HEK293 (cell line): ENCODE measurements at regions not wholly inside any gene's neighbourhood (a gene's known extent, or its start where the extent isn't known, plus 50 kb on each side); places are given as distances from the start of the nearest gene placed in this dataset.

Source experiments
- CTCF ChIA-PET: fragments of 350-600 bp; formaldehyde crosslinking; extraction: SDS; loops from one replicate; lab custom pipeline; 2021; ENCODE audit warnings: antibody characterized with exemption; lab: Yijun Ruan, JAX
- POLR2A ChIA-PET: fragments of 300-600 bp; formaldehyde crosslinking; extraction: SDS; loops from one replicate; lab custom pipeline; 2020; ENCODE audit warnings: antibody characterized with exemption, inconsistent platforms; lab: Yijun Ruan, JAX
- H3K27ac ChIP-seq: fragments of 200-500 bp; sonication (Bioruptor generic); 2 replicates; pipeline ENCODE4 v1.5.1; 2014; ENCODE audit warnings: low read depth, low read length, control low read depth, inconsistent platforms; ENCODE audit errors: extremely low read depth
- H3K36me3 ChIP-seq, 2 experiments: fragments of 200-500 bp in 1 of 2; sonication (Bioruptor generic) in 1 of 2; 1 replicate in 1 of 2; 2 replicates in 1 of 2; pipeline ENCODE4 v1.5.1; 2014 to 2017; ENCODE audit warnings: inconsistent platforms in 2 of 2, low read length in 2 of 2; ENCODE audit not compliant: control insufficient read depth in 2 of 2, insufficient read depth in 1 of 2
- H3K4me1 ChIP-seq: fragments of 200-500 bp; sonication (Bioruptor generic); 2 replicates; pipeline ENCODE4 v1.5.1; 2014; ENCODE audit warnings: mild to moderate bottlenecking, low read length, inconsistent platforms; ENCODE audit not compliant: control insufficient read depth, insufficient read depth
- H3K4me3 ChIP-seq: 2 replicates; pipeline ENCODE4 v1.5.1; 2011; ENCODE audit warnings: low read depth, mild to moderate bottlenecking, control low read depth, low read length, moderate library complexity
- H3K9me3 ChIP-seq: fragments of 200-500 bp; sonication (Bioruptor generic); 2 replicates; pipeline ENCODE4 v1.5.1; 2014; ENCODE audit warnings: low read depth, low read length, inconsistent platforms; ENCODE audit not compliant: control insufficient read depth, insufficient read depth
- GFI1B ChIP-seq: fragments of 450-650 bp; formaldehyde crosslinking; IDR thresholded peaks from 2 replicates; pipeline ENCODE4 v1.5.1; 2016; ENCODE audit warnings: missing biosample characterization, missing genetic modification characterization
- KLF10 ChIP-seq: fragments of 450-650 bp; IDR thresholded peaks from 2 replicates; pipeline ENCODE4 v1.5.1; 2018; ENCODE audit warnings: missing biosample characterization, mild to moderate bottlenecking, missing genetic modification characterization
- OVOL3 ChIP-seq: fragments of 450-650 bp; formaldehyde crosslinking; IDR thresholded peaks from 2 replicates; pipeline ENCODE4 v1.5.1; 2016; ENCODE audit warnings: missing biosample characterization, missing genetic modification characterization
- YY1 ChIP-seq: fragments of 450-650 bp; formaldehyde crosslinking; IDR thresholded peaks from 2 replicates; pipeline ENCODE4 v1.5.1; 2018; ENCODE audit warnings: missing biosample characterization, missing genetic modification characterization
- ZNF133 ChIP-seq: fragments of 450-650 bp; formaldehyde crosslinking; IDR thresholded peaks from 2 replicates; pipeline ENCODE4 v1.5.1; 2016; ENCODE audit warnings: missing biosample characterization, missing genetic modification characterization
- ZNF155 ChIP-seq: fragments of 450-650 bp; formaldehyde crosslinking; IDR thresholded peaks from 2 replicates; pipeline ENCODE4 v1.5.1; 2016; ENCODE audit warnings: missing biosample characterization, missing genetic modification characterization
- ZNF202 ChIP-seq: fragments of 450-650 bp; formaldehyde crosslinking; IDR thresholded peaks from 2 replicates; pipeline ENCODE4 v1.5.1; 2016; ENCODE audit warnings: missing biosample characterization, missing genetic modification characterization, borderline replicate concordance
- ZNF274 ChIP-seq, 2 experiments: fragments of 200-500 bp in 1 of 2; fragments of 450-650 bp in 1 of 2; sonication (Bioruptor generic) in 1 of 2; formaldehyde crosslinking in 1 of 2; IDR thresholded peaks; 2 replicates each; pipeline versions ENCODE4 v1.5.1 to v1.6.1; 2014 to 2016; ENCODE audit warnings: borderline replicate concordance in 1 of 2, inconsistent platforms in 1 of 2, low read length in 1 of 2, missing biosample characterization in 1 of 2, missing genetic modification characterization in 1 of 2
- ZNF311 ChIP-seq: fragments of 450-650 bp; formaldehyde crosslinking; IDR thresholded peaks from 2 replicates; pipeline ENCODE4 v1.5.1; 2017; ENCODE audit warnings: missing biosample characterization, missing genetic modification characterization, borderline replicate concordance
- ZNF561 ChIP-seq: fragments of 450-650 bp; IDR thresholded peaks from 2 replicates; pipeline ENCODE4 v1.5.1; 2018; ENCODE audit warnings: missing biosample characterization, missing genetic modification characterization, borderline replicate concordance
- ZNF600 ChIP-seq: fragments of 450-650 bp; formaldehyde crosslinking; IDR thresholded peaks from 2 replicates; pipeline ENCODE4 v1.5.1; 2016; ENCODE audit warnings: missing biosample characterization, missing genetic modification characterization
- ZNF610 ChIP-seq: fragments of 450-650 bp; formaldehyde crosslinking; IDR thresholded peaks from 2 replicates; pipeline ENCODE4 v1.5.1; 2016; ENCODE audit warnings: missing biosample characterization, missing genetic modification characterization, borderline replicate concordance
- ZNF623 ChIP-seq: fragments of 450-650 bp; formaldehyde crosslinking; IDR thresholded peaks from 2 replicates; pipeline ENCODE4 v1.5.1; 2016; ENCODE audit warnings: missing biosample characterization, missing genetic modification characterization
- ZNF830 ChIP-seq: fragments of 450-650 bp; IDR thresholded peaks from 2 replicates; pipeline ENCODE4 v1.5.0; 2018; ENCODE audit warnings: missing biosample characterization, missing genetic modification characterization, low read depth, mild to moderate bottlenecking, moderate library complexity
- TF ChIP-seq, protein P1 (sequence below): fragments of 450-650 bp; formaldehyde crosslinking; IDR thresholded peaks from 2 replicates; pipeline ENCODE4 v1.5.1; 2016; ENCODE audit warnings: missing biosample characterization, missing genetic modification characterization, low read depth
- TF ChIP-seq, protein P2 (sequence below): fragments of 450-650 bp; IDR thresholded peaks from 2 replicates; pipeline ENCODE4 v1.5.1; 2018; ENCODE audit warnings: missing biosample characterization, mild to moderate bottlenecking, missing genetic modification characterization
- TF ChIP-seq, protein P3 (sequence below): fragments of 450-650 bp; formaldehyde crosslinking; IDR thresholded peaks from 2 replicates; pipeline ENCODE4 v1.5.1; 2016; ENCODE audit warnings: missing biosample characterization, missing genetic modification characterization

DNA sequence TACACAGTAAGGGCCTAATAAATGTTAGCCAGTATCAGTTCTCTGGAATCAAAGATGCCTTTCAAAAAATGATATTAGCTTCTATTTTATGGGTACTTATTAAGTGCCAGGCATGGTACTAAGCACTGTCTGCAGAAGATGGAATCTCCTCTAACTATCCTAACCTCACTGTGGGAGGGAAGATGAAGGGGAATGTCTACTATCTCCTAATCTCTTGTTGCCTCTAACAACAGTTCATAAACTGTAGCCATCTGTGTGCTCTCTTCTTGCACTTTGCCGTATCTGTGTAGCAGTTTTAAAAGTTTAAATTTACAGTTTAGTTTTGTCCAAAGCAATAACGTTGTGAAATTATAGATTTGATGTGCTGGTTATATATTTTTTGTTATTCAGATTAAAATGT is 99.6 kb upstream of the CCDC112 start:
- H3K36me3 ChIP-seq: no peaks in the 10 kb centered on the region
- ChIA-PET CTCF (interaction anchor here (0.7 kb wide), 1 partner anchor 272 kb away, joined by 3 read pairs; no protein-coding TSS in a partner anchor), POLR2A (no interaction called here)
- no peak overlapping the region for H3K4me3 ChIP-seq
- no peak for TF ChIP-seq ZNF155 (tag by site-specific recombination)
- TF ChIP-seq KLF10 (tag by site-specific recombination): no peak
- no peak for TF ChIP-seq ZNF830 (tag by site-specific recombination)
- TF ChIP-seq, protein P1, sequence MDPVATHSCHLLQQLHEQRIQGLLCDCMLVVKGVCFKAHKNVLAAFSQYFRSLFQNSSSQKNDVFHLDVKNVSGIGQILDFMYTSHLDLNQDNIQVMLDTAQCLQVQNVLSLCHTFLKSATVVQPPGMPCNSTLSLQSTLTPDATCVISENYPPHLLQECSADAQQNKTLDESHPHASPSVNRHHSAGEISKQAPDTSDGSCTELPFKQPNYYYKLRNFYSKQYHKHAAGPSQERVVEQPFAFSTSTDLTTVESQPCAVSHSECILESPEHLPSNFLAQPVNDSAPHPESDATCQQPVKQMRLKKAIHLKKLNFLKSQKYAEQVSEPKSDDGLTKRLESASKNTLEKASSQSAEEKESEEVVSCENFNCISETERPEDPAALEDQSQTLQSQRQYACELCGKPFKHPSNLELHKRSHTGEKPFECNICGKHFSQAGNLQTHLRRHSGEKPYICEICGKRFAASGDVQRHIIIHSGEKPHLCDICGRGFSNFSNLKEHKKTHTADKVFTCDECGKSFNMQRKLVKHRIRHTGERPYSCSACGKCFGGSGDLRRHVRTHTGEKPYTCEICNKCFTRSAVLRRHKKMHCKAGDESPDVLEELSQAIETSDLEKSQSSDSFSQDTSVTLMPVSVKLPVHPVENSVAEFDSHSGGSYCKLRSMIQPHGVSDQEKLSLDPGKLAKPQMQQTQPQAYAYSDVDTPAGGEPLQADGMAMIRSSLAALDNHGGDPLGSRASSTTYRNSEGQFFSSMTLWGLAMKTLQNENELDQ (tag by site-specific recombination): no peak
- no peak for TF ChIP-seq ZNF274 (IDR thresholded peaks at IDR 0.05; ENCODE audit: low read length)
- no peak for TF ChIP-seq ZNF274 (tag by site-specific recombination; IDR thresholded peaks at IDR 0.05; ENCODE audit: borderline replicate concordance)
- TF ChIP-seq, protein P2, sequence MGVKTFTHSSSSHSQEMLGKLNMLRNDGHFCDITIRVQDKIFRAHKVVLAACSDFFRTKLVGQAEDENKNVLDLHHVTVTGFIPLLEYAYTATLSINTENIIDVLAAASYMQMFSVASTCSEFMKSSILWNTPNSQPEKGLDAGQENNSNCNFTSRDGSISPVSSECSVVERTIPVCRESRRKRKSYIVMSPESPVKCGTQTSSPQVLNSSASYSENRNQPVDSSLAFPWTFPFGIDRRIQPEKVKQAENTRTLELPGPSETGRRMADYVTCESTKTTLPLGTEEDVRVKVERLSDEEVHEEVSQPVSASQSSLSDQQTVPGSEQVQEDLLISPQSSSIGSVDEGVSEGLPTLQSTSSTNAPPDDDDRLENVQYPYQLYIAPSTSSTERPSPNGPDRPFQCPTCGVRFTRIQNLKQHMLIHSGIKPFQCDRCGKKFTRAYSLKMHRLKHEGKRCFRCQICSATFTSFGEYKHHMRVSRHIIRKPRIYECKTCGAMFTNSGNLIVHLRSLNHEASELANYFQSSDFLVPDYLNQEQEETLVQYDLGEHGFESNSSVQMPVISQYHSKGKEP: no peak
- TF ChIP-seq, protein P3, sequence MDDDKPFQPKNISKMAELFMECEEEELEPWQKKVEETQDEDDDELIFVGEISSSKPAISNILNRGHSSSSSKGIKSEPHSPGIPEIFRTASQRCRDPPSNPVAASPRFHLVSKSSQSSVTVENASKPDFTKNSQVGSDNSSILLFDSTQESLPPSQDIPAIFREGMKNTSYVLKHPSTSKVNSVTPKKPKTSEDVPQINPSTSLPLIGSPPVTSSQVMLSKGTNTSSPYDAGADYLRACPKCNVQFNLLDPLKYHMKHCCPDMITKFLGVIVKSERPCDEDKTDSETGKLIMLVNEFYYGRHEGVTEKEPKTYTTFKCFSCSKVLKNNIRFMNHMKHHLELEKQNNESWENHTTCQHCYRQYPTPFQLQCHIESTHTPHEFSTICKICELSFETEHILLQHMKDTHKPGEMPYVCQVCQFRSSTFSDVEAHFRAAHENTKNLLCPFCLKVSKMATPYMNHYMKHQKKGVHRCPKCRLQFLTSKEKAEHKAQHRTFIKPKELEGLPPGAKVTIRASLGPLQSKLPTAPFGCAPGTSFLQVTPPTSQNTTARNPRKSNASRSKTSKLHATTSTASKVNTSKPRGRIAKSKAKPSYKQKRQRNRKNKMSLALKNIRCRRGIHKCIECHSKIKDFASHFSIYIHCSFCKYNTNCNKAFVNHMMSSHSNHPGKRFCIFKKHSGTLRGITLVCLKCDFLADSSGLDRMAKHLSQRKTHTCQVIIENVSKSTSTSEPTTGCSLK (tag by site-specific recombination): no peak
- TF ChIP-seq OVOL3: no peak
- TF ChIP-seq ZNF561: no peak
- no peak for TF ChIP-seq ZNF623 (tag by site-specific recombination)
- no peak for TF ChIP-seq ZNF311 (tag by site-specific recombination)
- no peaks in the 10 kb centered on the region for H3K4me1 ChIP-seq
- no peaks in the 10 kb centered on the region for H3K9me3 ChIP-seq
- H3K27ac ChIP-seq: no peak overlapping the region

DNA sequence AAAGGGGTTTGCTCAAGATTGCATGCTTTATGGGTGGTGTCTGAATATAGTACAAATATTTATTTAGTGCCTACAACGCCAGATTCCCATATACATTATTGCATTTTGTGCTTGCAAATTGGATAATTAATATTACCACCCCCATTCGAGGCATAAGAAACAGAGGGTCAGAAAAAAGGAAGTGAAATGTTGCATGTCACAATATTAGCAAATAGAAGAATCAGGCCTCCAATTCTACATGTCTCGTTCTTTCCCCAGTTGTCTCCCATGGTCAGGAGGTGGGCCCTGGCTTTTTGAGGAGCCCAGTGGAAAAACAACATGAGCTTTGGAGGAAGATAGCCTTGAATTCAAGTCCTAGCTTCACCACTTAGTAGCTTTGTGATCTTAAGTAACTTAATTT is 98.1 kb upstream of the CCDC112 start:
- no peaks in the 10 kb centered on the region for H3K36me3 ChIP-seq
- H3K4me1 ChIP-seq: no peaks in the 10 kb centered on the region
- ChIA-PET POLR2A (no interaction called here), CTCF (interaction anchor here (0.7 kb wide), 1 partner anchor 740 kb away, joined by 3 read pairs; no protein-coding TSS in a partner anchor)
- no peak for TF ChIP-seq YY1 (tag by site-specific recombination)
- TF ChIP-seq ZNF133 (tag by site-specific recombination): peak; percentile 54; the same call in 1 of the 2 replicates
- no peak for TF ChIP-seq ZNF600
- TF ChIP-seq ZNF610: no peak
- no peak overlapping the region for H3K27ac ChIP-seq
- no peaks in the 10 kb centered on the region for H3K9me3 ChIP-seq
- no peak overlapping the region for H3K4me3 ChIP-seq

DNA sequence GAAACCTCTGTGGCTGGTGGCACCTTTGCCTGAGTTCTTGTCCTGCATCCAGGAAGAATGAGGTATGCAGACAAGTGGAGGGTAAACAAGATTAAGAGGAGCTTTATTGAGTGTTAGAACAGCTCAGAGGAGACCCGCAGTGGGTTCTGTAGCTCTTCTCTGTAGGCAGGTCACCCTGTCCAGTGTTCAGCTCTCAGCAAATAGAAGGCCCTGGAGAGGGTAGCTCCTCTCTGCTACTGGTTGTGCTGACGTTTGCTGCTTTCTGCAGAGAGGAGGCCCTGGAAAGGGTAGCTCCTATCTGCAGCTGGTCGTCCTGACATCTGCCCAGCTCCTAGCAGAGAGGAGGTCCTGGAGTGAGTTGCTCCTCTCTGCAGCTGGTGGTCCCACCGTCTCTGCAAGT is 96.8 kb upstream of the CCDC112 start:
- Histone ChIP-seq H3K9me3 (no peaks in the 10 kb centered on the region), H3K27ac (no peak overlapping the region), H3K36me3 (no peaks in the 10 kb centered on the region), H3K4me3 (no peak overlapping the region), H3K4me1 (no peaks in the 10 kb centered on the region)
- POLR2A ChIA-PET: no interaction called here
- TF ChIP-seq GFI1B (tag by site-specific recombination) (no peak), ZNF561 (no peak), ZNF202 (no peak)
- CTCF ChIA-PET: interaction anchor here (0.7 kb wide), 1 partner anchor 181 kb away, joined by 3 read pairs; no protein-coding TSS in a partner anchor
